GM15510 (cell line): ENCODE measurements at regions not wholly inside any gene's neighbourhood (a gene's known extent, or its start where the extent isn't known, plus 50 kb on each side); places are given as distances from the start of the nearest gene placed in this dataset.

Experiments
- POLR2A ChIP-seq: IDR thresholded peaks from 3 replicates; pipeline ENCODE4 v1.6.1; 2011; ENCODE audit warnings: borderline replicate concordance; ENCODE audit not compliant: insufficient read length; ENCODE audit errors: extremely low read depth

GRCh38 chr14:105899657-105900397 is 373.4 kb downstream of the TMEM121 start:
- TF ChIP-seq POLR2A, result no peak

DNA sequence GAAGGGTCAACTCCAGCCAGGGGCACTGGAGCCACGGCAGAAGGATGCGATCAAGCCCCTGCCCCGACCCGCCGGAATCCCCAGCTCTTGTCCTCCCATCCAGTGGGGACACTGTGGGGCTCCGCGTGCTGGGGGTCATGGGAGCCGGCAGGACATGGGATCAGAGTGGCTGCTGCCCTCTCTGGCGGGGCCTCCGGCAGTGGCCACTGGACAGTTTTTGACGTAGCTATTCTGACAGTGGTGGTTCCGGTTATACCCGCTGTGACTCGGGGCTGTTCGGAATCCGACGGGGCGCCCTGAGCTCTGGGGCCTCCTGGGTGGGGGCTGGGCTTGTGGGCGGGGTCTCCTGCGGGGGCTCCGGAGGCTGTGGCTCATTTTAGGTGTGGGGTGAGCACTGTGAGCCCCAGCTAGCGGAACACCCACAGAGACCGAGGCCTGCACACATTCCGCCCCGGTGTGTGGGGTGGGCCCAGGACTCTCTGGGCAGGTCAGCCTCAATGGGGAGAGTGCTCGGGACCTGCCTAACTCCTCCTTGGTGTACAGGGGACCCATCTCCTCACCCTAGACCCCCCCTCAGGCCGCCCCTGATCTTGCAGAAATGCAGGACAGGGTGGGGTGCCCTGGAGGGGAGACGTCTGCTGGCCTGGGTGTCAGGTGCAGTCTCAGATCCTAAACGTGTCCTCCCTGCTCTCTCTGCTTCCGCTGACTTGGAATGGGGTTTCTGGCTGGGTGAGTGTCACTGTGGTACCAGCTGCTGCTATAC is 374.2 kb downstream of the TMEM121 start:
- TF ChIP-seq POLR2A, result no peak

DNA sequence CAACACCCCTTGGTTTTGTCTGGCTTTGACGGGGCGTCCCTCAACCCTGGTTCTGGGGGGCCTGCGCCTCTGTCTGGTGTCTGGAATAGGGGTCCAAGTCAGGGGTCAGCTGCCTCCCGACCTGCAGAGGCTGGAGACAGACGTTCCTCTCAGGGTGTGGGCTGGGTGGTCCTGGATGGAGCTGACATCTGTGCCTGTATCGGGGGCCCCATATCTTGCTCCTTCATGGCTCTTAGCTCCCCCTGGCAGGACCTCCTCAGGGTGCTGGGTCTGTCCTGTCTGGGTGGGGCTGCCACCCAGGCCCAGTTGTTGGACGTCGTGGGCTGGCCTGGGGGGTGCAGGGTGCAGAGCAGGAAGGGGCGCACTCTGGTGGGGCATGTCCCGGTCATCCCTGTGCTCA is 374.8 kb downstream of the TMEM121 start:
- TF ChIP-seq POLR2A, result no peak

DNA sequence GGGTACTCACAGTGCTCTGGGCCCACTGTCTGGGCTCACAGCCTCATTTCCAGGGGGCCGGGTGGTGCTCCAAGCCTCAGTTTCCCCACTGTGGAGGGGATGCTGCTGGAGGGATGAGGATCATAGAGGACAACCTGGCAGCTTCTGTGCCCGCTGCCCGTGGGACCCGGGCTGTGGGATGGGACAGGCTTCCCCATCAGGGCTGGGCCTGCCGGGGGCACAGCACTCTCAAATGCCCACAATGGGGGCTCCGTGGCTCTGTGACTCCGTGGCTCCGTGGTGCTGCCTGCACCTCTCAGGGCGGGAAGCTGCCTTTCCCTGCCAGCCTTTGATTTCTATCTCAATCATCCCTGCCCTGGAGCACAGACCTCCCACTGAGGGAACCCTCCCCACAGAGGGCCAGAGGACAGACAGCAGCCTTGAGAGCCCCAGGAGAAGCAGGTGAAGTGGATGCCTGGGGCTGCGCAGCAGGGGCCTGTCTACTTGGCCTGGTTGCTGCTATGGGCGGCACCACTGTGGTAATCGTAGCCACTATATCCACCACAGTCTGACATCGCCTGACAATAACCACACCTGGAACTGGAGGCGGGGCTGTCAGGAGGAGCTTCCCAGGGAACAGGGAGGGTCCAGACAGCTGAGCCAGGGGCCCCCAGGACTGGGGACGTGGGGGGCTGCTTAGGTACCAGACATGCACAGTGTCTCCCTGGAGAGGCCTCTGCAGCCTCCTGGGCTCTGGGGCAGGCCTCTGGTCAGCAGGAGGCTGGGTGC is 375.9 kb downstream of the TMEM121 start:
- no peak for TF ChIP-seq POLR2A

GRCh38 chr14:105903971-105904370 is 377.6 kb downstream of the TMEM121 start:
- TF ChIP-seq POLR2A, result no peak

GRCh38 chr14:105904379-105904778 is 378.0 kb downstream of the TMEM121 start:
- TF ChIP-seq POLR2A, result no peak

DNA sequence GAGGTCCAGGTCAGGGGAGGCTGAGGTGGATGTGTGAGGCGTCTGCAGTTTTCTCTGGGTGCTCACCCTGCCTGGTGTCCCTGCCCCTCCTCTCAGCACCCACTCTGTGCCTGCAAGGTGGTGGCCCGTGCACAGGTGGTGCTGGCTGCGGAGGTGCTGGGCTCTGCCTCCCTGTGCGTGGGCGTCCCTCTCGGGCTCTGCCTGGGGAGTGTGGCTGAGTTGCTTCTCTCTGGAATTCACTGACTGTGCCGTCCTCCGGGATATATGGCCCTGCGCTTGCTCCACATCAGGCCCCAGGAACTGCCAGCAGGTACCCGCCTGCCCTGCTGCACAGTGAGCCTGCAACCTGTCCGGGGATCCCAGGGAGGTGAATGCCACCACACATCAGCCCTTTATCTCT is 379.1 kb downstream of the TMEM121 start:
- peak; percentile 65 for TF ChIP-seq POLR2A

DNA sequence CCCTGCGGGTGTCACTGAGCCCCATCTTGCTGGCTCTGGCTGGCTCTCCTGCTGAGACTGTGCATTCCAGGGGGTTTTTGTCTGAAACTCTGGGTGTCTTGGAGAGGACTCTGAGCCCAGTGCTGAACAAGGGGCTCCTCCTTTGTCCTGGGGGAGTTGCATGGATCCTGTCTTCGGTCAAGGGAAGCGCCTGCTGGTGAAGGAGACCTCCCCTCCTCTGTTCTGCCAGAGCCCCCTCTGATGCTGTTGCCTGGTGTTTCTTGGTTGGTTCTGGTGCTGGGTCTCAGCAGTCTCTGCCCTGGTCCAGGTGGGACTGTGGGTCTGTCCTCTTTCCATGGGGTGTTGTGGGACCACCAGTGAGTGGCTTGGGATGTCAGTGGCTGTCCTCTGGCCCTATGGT is 380.9 kb downstream of the TMEM121 start:
- TF ChIP-seq POLR2A, result no peak

DNA sequence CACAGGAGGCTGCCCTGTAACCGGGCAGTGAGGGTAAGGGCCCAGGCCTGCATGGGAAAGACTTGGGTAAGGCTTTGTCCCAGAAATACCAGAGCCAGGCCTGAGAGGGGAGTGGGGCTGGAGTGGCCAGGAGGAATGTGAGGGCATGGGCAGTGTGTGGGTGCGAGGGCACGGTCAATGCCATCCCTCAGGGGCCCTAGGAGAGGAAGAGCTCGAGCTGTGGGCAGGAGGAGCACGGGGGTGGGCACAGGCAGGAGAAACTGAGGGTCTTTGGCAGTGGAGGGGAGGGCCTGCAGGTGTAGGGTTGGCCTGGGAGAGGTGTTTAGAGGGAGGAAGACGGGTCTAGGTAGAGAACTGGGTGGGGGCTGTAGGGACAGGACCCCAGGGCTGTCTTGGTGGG is 381.6 kb downstream of the TMEM121 start:
- no peak for TF ChIP-seq POLR2A

- TF ChIP-seq POLR2A, result no peak
Measured at GRCh38 chr14:105908481-105908911, 382.1 kb downstream of the TMEM121 start.

DNA sequence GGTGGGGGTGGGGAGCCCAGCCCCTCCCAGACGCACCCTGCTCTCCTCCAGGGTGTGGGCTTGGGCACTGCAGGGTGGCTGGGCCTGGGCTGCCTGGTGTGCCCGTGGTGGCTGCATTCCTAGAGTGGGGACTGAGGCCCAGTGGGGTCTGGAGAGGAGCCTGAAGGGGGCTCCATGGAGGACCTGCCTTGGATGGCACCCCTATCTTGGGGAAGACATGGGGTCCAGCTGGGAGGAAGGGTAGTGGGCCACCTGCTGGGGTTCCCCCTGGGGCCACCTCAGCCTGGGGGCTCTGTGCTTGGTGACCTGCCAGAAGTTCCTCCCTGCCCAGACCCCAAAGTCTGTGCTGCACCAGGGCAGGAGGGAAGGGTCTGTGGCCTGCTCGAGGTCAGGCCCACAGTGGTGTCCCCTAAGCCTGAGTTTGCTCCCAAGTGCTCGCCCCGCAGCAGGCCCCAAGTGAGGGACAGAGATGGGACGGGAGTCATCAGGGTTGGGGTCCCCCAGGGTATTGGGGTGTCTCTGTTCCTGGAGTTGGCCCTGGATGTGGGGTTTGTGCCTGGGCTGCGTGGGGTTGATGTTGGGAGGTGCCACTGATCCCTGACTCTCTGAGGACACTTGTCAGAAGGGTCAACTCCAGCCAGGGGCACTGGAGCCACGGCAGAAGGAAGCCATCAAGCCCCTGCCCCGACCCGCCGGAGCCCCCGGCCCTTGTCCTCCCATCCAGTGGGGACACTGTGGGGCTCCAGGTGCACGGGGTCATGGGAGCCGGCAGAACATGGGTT is 382.9 kb downstream of the TMEM121 start:
- no peak for TF ChIP-seq POLR2A

GRCh38 chr14:105910426-105910825 is 384.0 kb downstream of the TMEM121 start:
- no peak for TF ChIP-seq POLR2A

DNA sequence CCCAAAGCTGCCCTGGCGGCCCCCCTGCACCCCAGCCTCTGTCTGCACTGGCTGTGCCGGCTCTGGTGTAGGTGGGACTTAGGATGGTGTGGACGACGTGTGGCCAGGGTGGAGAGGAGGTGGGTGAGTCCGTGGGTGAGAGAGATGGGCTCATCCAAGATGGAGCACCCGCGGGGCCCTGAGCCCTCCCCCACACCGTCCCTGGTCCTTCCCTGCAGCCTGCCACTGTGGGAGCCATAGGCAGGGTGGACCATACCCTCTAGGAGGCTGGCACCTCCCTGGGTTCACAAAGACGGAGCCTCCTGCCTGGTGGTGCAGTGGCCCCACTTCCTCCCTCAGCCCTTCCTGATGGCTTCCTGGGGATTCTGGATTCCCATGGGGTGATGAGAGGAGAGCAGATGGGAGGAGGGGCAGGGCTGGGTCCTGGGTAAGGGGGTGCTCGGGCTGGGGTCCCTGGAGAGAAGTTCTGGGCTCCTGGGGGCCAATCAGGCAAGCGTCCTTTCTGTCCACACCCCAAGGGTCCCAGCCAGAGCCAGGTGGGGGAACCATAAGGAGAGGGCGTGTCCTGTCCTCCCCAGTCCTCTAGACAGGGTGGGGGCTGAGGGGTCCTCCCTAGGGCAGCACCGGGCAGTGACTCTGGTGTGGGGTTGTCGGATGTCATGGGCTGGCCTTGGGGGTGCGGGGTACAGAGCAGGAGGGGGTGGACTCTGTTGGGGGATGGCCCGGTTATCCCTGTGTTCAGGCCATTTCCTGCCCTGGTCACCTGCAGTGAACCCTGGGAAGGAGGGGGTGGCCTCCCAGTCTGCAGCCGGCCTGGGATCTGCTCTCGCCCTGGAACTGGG is 384.8 kb downstream of the TMEM121 start:
- TF ChIP-seq POLR2A, result no peak
